ENCODE measurements at regions not wholly inside any gene's neighbourhood (a gene's known extent, or its start where the extent isn't known, plus 50 kb on each side); places are given as distances from the start of the nearest gene placed in this dataset.

- DNase-seq (ENCODE audit: low read depth), result no peak
Measured at GRCh38 chr2:63658176-63658968, 69.6 kb downstream of the MDH1 start.

- no peak for DNase-seq (ENCODE audit: low read depth)
Measured at GRCh38 chr2:63660060-63660459, 71.3 kb downstream of the MDH1 start.

- peak; percentile 80 for DNase-seq (ENCODE audit: low read depth)
Measured at GRCh38 chr2:63661076-63661475, 72.3 kb downstream of the MDH1 start.

- DNase-seq (ENCODE audit: low read depth), result no peak
Measured at GRCh38 chr2:63662028-63662804, 73.5 kb downstream of the MDH1 start.

GRCh38 chr2:63663013-63663864, 74.5 kb downstream of the MDH1 start:
- DNase-seq (ENCODE audit: low read depth), result no peak

- DNase-seq (ENCODE audit: low read depth), result no peak
Measured at GRCh38 chr2:63665091-63665490, 76.3 kb downstream of the MDH1 start.

GRCh38 chr2:63665846-63666475, 77.2 kb downstream of the MDH1 start:
- DNase-seq (ENCODE audit: low read depth), result no peak

GRCh38 chr2:63667132-63667700, 78.5 kb downstream of the MDH1 start:
- DNase-seq (ENCODE audit: low read depth), result no peak

- DNase-seq (ENCODE audit: low read depth), result no peak
Measured at GRCh38 chr2:63668000-63668399, 79.2 kb downstream of the MDH1 start.

GRCh38 chr2:63668466-63668865, 79.7 kb downstream of the MDH1 start:
- DNase-seq (ENCODE audit: low read depth), result no peak

GRCh38 chr2:63669596-63669995, 80.8 kb downstream of the MDH1 start:
- DNase-seq (ENCODE audit: low read depth), result no peak

- DNase-seq (ENCODE audit: low read depth), result no peak
Measured at GRCh38 chr2:63673865-63674533, 85.2 kb downstream of the MDH1 start.

GRCh38 chr2:63675026-63675425, 86.3 kb downstream of the MDH1 start:
- no peak for DNase-seq (ENCODE audit: low read depth)

GRCh38 chr2:63676135-63676534, 87.4 kb downstream of the MDH1 start:
- no peak for DNase-seq (ENCODE audit: low read depth)

GRCh38 chr2:63678085-63678484, 89.3 kb downstream of the MDH1 start:
- DNase-seq (ENCODE audit: low read depth), result no peak

- no peak for DNase-seq (ENCODE audit: low read depth)
Measured at GRCh38 chr2:63678551-63678950, 89.8 kb downstream of the MDH1 start.

GRCh38 chr2:63679252-63679855, 90.6 kb downstream of the MDH1 start:
- no peak for DNase-seq (ENCODE audit: low read depth)

- DNase-seq (ENCODE audit: low read depth), result no peak
Measured at GRCh38 chr2:63680455-63680854, 91.7 kb downstream of the MDH1 start.

- no peak for DNase-seq (ENCODE audit: low read depth)
Measured at GRCh38 chr2:63681896-63682295, 93.1 kb downstream of the MDH1 start.

- no peak for DNase-seq (ENCODE audit: low read depth)
Measured at GRCh38 chr2:63692002-63692606, 103.3 kb downstream of the MDH1 start.

Data from non-pigmented ciliary epithelial cell (primary cell).